SU-DHL-6 (cell line): ENCODE measurements at regions not wholly inside any gene's neighbourhood (a gene's known extent, or its start where the extent isn't known, plus 50 kb on each side); places are given as distances from the start of the nearest gene placed in this dataset.

Experiments used
- CTCF ChIP-seq: fragments of 200-600 bp; sonication (generic); IDR thresholded peaks from one replicate; pipeline ENCODE4 v1.5.1; 2017; ENCODE audit warnings: antibody characterized with exemption, mild to moderate bottlenecking, low read length, moderate library complexity; ENCODE audit not compliant: insufficient read depth, poor library complexity, severe bottlenecking
- EZH2phosphoT487 ChIP-seq: fragments of 200-600 bp; sonication (generic), shearing (Covaris generic); conservative IDR thresholded peaks from 2 replicates; pipeline ENCODE4 v1.6.1; 2018; ENCODE audit warnings: mild to moderate bottlenecking, antibody characterized with exemption, low read length, moderate library complexity, mixed read lengths

GRCh38 chr13:97573011-97573410 is 139.0 kb downstream of the RAP2A start:
- no peak for TF ChIP-seq CTCF
- no peak for TF ChIP-seq EZH2phosphoT487
